ENCODE measurements at regions not wholly inside any gene's neighbourhood (a gene's known extent, or its start where the extent isn't known, plus 50 kb on each side); places are given as distances from the start of the nearest gene placed in this dataset.

DNA sequence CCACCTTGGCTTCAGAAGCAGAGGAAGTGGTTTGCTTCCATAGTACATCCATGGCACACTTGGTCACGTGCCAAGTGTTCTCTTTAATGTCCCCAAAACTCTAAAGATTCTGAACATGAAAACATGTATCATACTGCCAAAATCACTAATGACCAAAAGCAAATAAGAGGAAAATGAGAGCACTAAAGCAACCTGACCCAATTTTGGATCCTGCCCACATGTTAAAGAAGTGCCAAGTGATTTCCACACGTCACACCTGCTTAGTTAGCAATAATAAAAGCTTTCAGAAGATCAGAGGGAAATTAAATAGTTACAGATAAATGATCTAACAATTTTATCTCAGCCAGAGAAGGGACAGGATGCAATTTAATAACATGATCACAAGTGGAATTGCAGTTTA lies 1170.0 kb downstream of the XPNPEP1 start:
- DNase-seq, result no peak

DNA sequence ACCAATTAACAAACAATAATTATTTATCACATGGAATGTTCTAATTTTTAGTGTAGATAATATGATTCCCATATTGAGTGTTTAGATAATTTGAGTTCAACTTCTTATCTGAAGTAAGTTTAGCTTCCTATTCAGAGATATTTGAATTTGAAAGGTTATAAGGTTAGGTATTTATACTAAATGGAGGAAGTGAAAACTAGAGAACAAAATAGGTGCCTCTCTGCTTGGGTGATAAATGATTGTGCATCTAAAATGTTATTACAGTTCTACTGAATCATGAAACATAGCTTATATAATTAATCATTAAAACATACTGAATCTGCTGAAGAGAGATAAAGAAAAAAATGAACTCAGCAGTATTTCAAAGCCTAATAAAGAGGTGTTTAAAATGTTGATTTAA lies 1174.3 kb downstream of the XPNPEP1 start:
- DNase-seq, result no peak

DNA sequence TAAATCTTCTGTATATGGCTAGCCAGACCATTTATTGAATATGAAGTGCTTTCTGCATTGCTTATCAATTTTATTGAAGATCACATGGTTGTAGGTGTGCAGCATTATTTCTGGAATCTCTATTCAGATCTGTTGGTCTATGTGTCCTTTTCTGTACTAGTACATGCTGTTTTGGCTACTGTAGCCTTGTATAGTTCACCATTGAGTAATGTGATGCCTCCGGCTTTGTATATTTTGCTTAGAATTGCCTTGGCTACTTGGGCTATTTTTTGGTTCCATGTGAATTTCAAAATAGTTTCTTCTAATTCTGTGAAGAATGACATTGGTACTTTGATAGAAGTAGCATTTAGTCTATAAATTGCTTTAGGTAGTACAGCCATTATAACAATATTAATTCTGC lies 1187.2 kb downstream of the XPNPEP1 start:
- no peak for DNase-seq

DNA sequence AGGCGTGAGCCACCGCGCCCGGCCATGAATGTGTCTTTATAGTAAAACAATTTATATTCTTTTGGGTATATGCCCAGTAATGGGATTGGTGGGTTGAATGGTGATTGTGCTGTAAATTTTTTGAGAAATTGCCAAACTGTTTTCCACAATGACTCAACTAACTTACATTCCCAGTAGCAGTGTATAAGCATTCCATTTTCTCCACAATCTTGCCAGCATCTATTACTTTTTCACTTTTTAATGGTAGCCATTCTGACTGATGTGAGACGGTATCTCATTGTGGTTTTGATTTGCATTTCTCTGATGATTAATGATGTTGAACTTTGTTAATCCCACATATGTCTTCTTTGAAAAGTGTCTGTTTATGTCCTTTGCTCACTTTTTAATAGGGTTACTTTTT lies 1187.9 kb downstream of the XPNPEP1 start:
- DNase-seq, result no peak

DNA sequence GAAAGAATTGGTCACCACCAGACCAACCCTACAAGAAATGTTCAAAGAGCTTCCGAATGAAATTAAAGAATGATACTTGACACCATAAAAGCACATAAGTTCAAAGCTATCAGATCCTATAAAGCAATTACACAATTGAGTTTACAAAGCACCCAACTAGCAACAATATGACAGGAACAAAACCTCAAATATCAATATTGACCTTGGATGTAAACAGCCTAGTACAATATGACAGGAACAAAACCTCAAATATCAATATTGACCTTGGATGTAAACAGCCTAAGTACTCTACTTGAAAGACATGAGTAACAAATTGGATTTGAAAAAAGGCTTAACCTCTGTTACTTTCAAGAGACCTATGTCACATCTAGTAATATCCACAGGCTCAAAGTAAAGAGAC lies 1201.4 kb downstream of the XPNPEP1 start:
- DNase-seq, result no peak

DNA sequence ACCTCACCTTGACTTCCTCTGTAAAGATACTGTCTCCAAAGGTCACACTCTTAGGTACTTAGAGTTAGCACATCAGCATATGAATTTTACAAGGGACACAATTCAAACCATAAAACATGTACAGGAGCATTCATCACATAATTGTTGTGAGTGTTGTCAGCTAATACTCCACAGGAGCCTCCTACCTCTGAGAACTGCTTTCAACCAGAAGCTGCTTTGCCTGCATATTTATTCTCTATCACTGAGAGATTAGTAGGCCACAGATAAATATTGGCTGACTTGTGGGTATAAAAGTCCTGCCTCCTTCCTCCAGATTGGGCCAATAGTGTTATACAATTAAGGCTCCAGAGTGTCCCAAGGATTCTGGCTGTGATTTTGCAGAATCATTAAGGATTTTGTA lies 1207.0 kb downstream of the XPNPEP1 start:
- no peak for DNase-seq

DNA sequence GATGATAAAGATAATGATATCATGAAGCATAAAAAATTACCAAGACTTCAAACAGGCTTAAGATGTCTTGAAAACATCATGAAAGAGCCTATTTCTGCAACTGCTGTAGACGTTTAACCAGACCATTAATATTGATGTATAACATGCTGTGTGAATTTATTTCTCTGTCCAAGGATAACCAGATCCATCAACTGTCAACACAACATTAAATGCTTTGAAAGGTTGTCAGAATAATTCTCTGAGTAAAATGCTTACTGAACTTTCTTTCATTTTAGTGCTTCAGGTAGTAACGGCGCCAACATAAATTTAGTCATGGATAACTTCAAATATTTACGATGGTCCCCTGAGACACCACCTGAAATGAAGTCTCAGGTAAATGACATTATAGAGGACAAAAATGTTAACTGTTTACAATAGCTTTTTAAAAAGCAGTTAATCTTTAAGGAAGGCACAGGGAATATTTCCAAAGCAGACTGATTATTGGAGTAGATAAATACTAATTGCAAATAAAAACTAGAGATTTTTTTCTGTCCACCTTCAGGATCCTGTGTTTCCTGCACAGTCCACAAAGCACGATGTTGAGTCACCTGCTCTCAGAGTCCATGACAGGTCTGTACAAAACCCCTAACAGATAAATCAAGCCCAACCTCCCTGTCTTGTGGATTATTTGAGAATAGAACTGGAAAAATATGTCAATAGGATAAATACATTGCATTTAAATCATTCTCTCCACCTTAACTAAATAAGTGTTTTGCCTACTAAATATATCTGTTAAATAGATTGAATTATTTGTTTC lies 1213.2 kb downstream of the XPNPEP1 start:
- no peak for DNase-seq

DNA sequence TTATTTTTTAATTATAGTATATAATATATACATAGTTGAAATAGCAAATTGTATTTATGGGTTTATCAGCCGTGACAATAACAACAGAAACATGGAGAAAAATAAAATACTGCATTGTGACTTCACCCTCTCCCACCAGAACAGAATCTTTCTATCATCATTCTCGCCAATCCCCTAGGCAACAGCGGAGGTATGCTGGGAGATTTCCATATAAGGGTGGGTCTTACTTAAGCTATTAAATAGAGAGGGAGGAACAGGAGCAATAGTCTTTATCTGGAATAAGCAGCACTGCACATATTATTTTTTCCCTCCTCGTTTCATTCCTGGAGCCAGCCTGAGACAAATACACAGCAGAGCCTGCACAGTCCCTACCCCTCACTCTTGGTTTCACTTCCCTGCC lies 1214.9 kb downstream of the XPNPEP1 start:
- no peak for DNase-seq

DNA sequence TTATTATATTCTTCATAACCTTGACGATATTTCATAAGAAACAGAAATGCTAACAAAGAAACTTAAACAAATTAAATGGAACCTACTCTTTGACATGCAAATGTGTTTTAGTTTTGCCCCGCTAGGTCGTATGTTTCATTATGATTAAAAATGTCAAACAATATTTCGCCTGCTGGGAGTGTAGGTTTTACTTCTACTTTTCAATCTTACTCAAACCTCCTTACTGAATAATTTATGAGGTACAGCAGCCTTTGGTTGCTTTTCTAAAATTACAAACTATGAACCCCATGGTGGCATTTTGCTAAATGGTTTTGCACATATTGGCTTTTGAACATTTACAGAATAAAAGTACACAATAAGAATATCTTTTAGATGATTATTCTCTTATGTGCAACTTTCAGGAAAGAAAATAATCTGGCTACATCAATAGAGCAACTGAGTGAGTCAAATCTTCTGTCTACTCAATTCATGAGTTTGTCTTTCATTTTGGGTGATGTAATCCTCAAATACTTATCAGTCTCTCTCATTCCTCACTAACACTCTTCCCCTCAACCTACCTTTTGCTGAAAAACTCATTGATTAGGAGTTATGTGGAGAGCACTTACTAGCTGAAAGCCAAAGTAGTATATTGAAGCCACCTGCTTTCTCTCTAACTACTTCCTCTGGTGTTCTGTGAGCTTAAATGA lies 1226.4 kb downstream of the XPNPEP1 start:
- DNase-seq, result no peak

DNA sequence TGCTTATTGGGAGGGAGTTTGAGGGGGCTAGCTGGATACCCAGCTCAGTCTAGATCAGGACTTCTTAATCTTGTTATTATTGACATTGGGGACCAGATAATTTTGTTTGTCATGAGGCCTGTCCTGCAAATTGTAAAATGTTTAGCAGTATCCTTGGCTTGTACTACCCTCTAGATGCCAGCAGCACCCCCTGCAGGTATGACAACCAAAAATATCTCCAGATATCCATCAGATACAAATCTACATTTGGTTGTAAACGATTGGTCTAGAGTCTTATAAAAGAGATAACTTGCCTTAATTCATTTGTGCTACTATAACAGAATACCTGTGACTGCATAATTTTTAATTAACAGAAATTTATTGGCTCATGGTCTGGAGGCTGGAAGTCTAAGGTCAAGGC lies 1232.2 kb downstream of the XPNPEP1 start:
- no peak for DNase-seq

DNA sequence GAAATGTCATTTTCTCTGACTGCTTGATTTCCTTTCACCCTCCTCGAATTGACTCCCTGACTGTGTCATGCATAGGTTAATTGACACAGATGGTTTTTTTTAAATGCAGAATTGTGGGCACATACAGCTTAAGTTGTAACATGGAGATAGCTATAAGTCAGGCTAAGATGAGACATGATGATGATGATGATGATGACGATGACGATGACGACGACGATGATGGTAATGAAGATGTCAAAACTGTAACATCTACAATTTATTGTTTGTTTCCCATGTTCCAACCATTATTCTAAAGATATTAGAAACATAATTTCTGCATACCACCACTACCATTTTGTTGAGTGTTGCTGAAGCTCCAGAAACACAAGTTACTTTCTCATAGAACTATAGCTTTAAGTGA lies 1232.8 kb downstream of the XPNPEP1 start:
- DNase-seq, result no peak

DNA sequence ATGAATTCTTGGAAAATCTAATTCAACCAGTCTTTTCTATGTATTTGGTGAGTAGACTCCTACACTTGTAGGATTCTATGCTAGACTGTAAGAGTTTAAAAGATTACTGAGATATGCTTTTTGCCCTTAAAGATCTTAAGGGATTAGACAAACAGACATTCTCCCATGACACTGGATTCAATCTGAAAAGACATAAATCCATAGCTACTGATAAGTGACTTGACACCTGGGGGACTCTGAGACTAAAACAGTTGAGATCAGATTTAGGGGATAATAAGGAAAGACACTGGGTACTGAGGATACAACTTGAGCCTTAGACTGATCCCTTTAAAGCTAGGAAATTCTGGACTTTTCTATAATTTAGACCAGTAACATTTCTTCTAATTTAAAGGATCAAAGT lies 1233.4 kb downstream of the XPNPEP1 start:
- DNase-seq, result no peak

DNA sequence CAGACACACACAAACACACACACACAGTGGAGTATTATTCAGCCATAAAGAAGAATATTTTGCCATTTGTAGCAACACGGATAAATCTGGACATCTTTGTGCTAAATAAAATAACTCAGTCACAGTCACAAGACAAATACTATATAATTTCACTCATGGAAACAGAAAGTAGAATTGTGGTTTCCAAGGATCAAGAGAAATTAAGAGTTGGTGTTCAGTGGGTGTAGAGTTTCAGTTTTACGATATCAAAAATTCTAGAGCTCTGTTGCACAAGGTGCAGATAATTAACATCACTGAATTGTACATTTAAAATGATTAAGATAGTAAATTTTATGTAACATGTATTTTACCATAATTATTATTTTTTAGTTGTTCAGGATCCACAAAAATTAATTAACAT lies 1235.0 kb downstream of the XPNPEP1 start:
- DNase-seq, result no peak

DNA sequence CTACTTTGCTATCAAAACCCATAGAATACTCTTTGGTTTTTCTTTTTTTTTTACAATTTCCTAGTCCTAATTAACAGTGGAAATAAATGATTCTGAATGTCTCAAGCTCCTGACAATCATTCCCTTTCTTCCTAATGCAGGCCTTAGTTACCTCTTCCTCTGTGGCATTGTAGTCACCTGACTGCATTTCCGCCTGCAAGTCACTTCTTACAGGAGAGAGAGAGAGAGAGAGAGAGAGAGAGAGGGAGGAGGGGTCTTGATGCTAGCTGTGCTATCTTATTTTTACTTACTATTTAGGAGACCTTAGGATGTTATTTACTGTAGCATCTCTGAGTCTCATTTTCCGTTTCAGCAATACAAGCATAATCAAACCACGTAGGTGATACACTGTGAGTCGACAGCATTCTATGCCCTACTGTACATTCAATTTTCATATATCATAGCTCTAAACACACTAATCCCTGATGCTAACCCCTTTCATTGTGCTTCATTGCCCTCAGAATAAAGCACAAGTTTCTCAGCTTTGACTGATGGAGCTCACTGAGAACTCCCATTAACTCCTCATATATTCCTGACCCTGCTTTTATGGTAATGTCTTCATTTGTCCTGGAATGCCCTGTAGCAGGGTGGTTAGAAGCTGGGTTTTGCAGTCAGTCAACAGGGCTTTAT lies 1237.3 kb downstream of the XPNPEP1 start:
- DNase-seq, result no peak

DNA sequence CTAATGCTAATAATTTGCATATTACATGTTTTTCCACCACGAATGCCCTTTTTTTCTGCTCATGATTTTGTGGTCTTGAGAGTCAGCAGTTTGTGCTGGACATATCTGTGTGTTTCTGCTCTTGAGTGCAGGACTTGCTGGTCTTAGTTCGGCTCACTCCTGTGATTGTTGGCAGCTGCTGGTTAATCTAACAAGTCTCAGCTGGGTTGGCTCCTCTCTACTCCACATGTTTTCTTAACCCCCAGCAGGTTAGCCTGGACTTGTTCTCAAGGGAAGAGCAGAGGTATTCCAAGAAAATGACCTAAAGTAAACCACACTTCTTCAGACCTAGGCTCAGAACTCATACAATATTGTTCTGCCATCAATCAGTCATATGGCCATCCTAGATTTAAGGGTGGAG lies 1238.9 kb downstream of the XPNPEP1 start:
- no peak for DNase-seq

DNA sequence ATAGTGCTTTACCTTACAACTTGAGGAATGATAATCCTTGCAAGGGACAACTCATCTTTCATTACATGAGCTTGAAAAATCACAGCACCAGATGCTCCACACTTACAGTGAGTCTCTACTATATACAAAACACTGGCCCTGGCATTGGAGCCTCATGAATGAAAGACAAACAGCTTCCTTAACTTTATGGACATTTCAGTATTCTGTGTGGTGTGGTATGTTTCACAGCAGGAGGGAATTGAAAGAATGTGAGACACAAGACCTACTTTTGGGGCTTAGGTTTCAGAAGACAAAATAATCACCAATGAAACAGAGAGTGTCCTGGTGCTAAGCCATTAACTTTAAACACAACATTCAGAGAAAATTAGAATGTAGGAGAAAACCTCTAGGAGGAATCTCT lies 1249.6 kb downstream of the XPNPEP1 start:
- no peak for DNase-seq

DNA sequence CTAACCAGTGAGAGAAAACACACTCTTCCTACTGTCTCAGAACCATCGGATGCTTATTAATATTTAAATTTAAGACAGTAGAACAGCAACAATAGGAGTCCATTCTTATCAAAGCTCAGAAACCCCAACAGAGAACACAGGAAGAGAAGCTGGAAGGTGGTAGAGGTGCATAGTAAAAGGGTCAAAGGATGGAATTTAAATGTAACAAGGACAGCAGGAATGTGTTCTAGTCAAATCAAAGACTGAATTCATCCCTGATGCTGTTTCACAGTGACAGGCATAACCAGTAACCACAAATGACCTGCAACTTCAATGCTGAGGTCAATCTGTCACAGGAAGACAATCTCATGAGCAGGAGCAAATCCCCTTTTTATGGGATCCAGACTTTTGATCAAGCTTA lies 1259.7 kb downstream of the XPNPEP1 start:
- DNase-seq, result no peak

DNA sequence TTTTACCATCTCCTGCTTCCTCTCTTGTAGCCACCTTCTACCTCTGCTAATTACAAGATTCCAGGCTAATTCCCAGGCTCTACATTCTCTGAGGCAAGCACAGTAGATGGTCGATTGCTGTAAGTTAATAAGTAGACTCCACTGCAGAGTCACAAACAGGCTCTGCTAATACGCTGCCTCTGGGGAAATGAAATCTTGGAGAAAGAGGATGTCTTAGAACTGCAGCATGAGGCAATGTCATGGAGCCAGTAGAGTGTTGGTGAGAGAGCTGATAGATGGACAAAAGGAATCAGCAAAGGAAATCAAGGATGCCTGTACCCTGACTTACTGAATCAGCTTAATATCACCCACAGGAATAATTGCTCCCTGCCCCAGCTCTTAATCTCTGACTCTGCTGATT lies 1260.3 kb downstream of the XPNPEP1 start:
- DNase-seq, result no peak

DNA sequence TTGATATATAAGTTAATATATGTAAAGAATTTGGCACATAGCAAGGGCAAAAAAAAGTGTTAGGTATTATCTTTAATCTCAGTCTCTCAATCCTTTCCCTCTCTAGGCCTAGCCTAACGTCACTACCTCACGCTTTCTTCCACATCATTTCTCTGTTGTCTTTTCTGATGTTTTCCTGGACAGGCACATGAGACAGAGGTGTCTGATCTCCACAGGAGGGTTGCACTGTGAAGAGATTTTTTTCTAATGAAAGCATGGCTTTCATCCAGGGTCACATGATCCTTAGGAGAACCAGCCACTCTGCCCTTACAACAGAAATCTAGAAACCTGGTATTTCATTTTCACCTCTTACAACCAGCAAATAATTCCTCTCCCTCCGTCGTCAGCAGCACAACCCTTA lies 1268.3 kb downstream of the XPNPEP1 start:
- DNase-seq, result no peak

DNA sequence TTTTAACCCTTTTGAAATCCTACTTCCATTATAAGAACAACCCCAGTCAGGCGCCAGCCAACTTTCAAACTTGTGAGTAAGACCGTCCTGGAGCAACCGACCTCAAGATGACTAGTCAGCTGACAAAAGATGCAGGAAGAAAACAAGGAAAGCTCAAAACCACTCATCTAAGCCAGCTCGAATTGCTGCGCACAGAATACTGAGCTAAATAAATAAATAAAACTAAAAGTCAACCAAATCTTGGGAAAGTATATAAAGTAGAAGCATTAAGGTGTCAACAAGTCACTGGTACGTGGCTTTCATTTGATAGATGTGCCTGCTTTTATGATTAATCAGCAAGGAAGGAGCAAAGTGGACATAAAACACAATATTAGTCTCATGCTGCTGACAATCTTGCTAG lies 1269.8 kb downstream of the XPNPEP1 start:
- DNase-seq, result no peak

DNA sequence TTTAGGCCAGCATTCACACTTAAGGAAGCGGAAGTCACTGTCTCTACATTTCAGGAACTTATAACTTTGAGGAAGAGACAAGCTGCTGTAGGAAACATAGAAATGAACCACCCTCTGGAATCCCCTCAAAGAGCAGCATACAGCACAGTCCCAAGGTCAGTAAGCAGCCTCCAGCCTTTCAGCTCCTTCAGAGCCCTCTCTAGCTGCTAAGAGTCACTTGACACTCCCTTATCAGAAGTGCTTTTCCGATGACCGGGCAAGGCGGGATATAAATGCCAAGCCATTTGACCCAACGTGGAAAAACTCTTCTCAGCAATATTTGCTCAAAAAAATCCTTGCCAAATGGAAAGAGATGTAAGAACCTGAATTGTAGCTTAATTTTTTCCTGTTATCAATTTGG lies 1284.3 kb downstream of the XPNPEP1 start:
- DNase-seq, result no peak

DNA sequence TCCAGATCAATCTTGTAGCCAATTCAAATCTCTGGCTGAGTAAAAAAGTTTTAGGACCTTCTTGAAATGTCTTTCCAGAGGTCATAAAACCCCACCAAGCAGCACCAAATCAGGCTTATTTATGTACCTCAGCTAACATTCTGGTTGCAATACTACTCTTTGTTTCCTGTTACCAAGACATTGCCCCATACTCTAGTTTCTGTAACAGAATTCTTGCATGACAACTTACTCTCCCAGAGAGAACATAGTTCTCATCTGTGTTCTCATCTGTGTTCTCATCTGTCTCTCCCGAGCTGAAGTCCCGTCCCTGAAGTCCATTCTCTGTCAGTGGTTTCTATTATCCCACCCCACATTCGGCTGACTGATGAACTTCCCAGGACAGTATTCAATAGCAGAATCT lies 1285.1 kb downstream of the XPNPEP1 start:
- no peak for DNase-seq

DNA sequence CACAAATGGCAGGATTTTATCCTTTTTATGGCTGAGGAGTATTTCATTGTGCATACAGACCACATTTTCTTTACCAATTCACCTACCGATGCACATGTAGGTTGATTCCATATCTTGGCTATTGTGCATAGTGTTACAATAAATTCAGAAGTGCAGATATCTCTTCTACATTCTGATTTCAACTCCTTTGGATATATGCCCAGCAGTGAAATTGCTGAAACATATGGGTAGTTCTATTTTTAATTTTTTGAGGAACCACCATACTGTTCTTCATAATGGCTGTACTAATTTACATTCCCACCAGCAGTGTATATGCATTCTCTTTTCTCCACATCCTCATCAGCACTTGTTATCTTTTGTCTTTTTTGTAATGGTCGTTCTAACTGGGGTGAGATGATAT lies 1290.3 kb downstream of the XPNPEP1 start:
- no peak for DNase-seq

DNA sequence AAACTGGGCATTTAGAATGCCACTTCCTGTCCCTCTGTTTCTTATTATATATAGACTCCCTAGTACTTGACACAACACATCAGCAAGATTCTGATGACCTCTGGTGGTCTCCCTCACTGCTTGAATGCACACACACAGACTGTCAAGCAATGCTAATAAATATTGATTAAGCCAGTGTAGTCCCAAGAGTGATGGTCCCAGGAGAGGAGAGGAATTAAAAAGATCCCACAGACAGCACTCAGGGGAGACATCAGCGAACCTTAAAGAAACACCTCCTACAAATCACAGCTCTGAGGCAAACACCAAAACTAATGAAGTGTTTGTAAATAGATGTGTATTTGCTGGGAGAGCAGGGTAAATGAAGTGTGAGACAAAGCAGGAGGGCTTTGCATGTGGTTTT lies 1291.2 kb downstream of the XPNPEP1 start:
- no peak for DNase-seq
